ENCODE measurements at regions not wholly inside any gene's neighbourhood (a gene's known extent, or its start where the extent isn't known, plus 50 kb on each side); places are given as distances from the start of the nearest gene placed in this dataset.

- DNase-seq (ENCODE audit: low read depth in 1 of 2, low spot score in 1 of 2), result no peak
- TF ChIP-seq GABPA (IDR thresholded peaks at IDR 0.05; ENCODE audit: low read depth) (no peak), POLR2AphosphoS5 (IDR thresholded peaks at IDR 0.05; ENCODE audit: low read depth) (no peak)
- no peak overlapping the region for H3K4me3 ChIP-seq (replicated peaks; ENCODE audit: insufficient read depth, low read length)
Measured at GRCh38 chr3:64759811-64760210, 72.0 kb upstream of the ADAMTS9 start.

GRCh38 chr3:64756398-64756986 lies 68.7 kb upstream of the ADAMTS9 start:
- no peak for DNase-seq (ENCODE audit: low read depth in 1 of 2, low spot score in 1 of 2)
- TF ChIP-seq CTCF (IDR thresholded peaks at IDR 0.05; ENCODE audit: insufficient read depth, low read length) (no peak), SPI1 (IDR thresholded peaks at IDR 0.05; ENCODE audit: borderline replicate concordance, low read depth) (no peak), REST (IDR thresholded peaks at IDR 0.05; ENCODE audit: insufficient replicate concordance, low read depth) (no peak), POLR2AphosphoS5 (IDR thresholded peaks at IDR 0.05; ENCODE audit: low read depth) (no peak), GABPA (IDR thresholded peaks at IDR 0.05; ENCODE audit: low read depth) (no peak)
- Histone ChIP-seq H3K27ac (replicated peaks) (no peak overlapping the region), H3K4me3 (replicated peaks; ENCODE audit: insufficient read depth, low read length) (no peak overlapping the region), H3K27me3 (ENCODE audit: insufficient read depth, poor library complexity, severe bottlenecking) (no peaks in the 10 kb centered on the region)

More at GRCh38 chr3:64759811-64760210, 72.0 kb upstream of the ADAMTS9 start:
- Histone ChIP-seq H3K27ac (replicated peaks) (no peak overlapping the region), H3K27me3 (ENCODE audit: insufficient read depth, poor library complexity, severe bottlenecking) (no peaks in the 10 kb centered on the region)

GRCh38 chr3:64748244-64748904 lies 60.6 kb upstream of the ADAMTS9 start:
- DNase-seq (ENCODE audit: low read depth in 1 of 2, low spot score in 1 of 2), result no peak
- H3K4me3 ChIP-seq (replicated peaks; ENCODE audit: insufficient read depth, low read length), result no peak overlapping the region
- no peaks in the 10 kb centered on the region for H3K27me3 ChIP-seq (ENCODE audit: insufficient read depth, poor library complexity, severe bottlenecking)
- TF ChIP-seq GABPA (IDR thresholded peaks at IDR 0.05; ENCODE audit: low read depth) (no peak), POLR2AphosphoS5 (IDR thresholded peaks at IDR 0.05; ENCODE audit: low read depth) (no peak), SPI1 (IDR thresholded peaks at IDR 0.05; ENCODE audit: borderline replicate concordance, low read depth) (no peak), REST (IDR thresholded peaks at IDR 0.05; ENCODE audit: insufficient replicate concordance, low read depth) (no peak), CTCF (IDR thresholded peaks at IDR 0.05; ENCODE audit: insufficient read depth, low read length) (no peak)
- no peak overlapping the region for H3K27ac ChIP-seq (replicated peaks)

- no peak overlapping the region for H3K27ac ChIP-seq (replicated peaks)
- no peaks in the 10 kb centered on the region for H3K27me3 ChIP-seq (ENCODE audit: insufficient read depth, poor library complexity, severe bottlenecking)
- TF ChIP-seq POLR2AphosphoS5 (IDR thresholded peaks at IDR 0.05; ENCODE audit: low read depth), result no peak
- TF ChIP-seq GABPA (IDR thresholded peaks at IDR 0.05; ENCODE audit: low read depth), result no peak
- no peak for TF ChIP-seq CTCF (IDR thresholded peaks at IDR 0.05; ENCODE audit: insufficient read depth, low read length)
- no peak for TF ChIP-seq REST (IDR thresholded peaks at IDR 0.05; ENCODE audit: insufficient replicate concordance, low read depth)
- TF ChIP-seq SPI1 (IDR thresholded peaks at IDR 0.05; ENCODE audit: borderline replicate concordance, low read depth), result no peak
- H3K4me3 ChIP-seq (replicated peaks; ENCODE audit: insufficient read depth, low read length), result no peak overlapping the region
- DNase-seq (ENCODE audit: low read depth in 1 of 2, low spot score in 1 of 2), result no peak
Measured at GRCh38 chr3:64747679-64748078, 59.9 kb upstream of the ADAMTS9 start.

Measured in HL-60 (cell line).